NCI-H2196 treated with DMSO at 0.1 percent for 48 hours (cell line): ENCODE measurements at regions not wholly inside any gene's neighbourhood (a gene's known extent, or its start where the extent isn't known, plus 50 kb on each side); places are given as distances from the start of the nearest gene placed in this dataset.
"Not testable (repeated sequence)": the region's sequence is repeated elsewhere in the genome, so short reads cannot be mapped to it uniquely, and the experiment has no call there.

Experiments
- DNase-seq: peaks from one replicate; lab custom pipeline; 2025; ENCODE audit not compliant: unreplicated experiment; lab: John Stamatoyannopoulos, UW

DNA sequence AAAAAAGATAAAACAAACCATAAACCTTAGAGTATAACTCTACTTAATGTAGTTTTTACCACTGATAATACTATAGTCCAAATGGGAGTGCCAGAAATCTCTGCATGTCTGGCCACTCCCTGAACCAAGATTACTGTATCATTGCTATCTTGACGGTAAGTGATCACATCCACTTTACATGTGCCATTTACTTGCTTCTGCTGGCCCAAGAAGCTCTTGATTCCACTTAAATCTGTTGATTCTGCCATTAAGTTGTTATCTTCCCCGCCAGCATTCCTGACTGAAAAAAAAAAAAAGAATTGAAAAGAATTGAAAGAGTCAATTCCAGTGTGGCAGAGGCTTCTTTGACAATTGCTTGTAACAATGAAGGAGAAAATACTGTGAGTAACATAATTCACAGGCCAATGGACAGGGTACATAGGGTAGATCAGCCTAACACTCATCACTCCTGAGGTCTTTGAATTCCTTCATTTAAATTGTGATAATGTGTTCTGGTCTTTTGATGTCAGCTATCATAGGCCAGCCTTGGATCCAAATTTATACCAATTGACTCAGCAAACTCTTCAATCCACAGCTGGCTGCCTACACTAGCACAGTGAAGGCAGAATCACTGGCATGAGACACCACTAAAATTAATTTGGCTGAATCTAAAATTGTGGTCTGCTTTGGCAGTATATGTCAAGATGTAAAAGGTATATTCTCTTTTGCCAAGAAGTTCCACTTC lies 665.2 kb upstream of the FLRT2 start:
- DNase-seq: no peak

DNA sequence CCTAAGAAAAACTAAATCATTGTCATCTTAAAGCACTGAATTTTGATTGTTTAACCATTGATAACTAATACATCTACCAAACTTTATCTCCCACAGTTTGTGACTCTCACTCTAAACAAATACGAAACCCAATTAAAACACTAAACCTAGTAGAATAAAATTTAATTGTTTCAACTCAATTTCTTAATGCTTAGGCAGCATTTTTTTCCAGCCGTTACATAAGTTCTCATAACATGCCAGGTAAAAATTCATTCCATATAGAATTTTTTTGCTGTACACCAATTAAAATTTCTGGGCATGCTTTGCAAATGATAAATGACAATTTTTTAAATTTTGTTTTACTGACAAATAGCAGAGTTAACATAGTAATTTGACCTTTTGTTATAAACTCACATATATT lies 658.2 kb upstream of the FLRT2 start:
- no peak for DNase-seq

DNA sequence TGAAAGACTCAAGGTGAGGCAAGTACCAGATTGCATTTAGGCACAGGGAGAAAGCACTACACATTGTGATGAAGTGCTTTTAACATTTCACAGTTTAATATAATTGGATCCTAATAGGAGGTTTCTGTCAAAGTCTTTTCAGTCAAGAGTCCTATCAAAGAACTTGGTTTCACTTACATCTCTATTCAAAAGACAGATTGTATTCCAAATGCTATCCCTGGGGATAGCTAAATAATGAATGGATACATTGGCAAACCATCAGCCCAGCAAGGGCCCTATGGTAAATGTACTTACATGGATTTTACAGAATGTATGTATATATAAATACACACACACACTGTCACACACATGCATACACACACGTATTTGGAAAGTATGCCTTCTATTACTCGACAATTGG lies 655.5 kb upstream of the FLRT2 start:
- no peak for DNase-seq

DNA sequence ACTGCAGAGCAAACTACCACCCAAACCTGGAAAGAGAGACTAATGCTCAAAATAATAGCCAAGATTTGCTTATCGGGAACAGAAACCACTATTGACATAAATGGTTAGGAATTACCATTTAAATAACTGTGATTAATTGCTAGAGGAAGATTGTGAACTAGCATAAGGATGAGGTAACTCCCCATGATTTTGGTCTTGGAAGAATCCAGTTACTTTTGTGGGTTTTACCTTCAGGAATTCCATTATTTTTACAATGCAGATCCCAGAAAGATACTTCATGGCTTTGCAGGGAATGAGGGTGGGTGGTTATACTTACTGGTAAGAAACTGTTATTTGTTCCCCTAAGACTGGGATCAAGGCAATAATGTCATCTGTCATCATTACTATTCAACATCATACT lies 652.9 kb upstream of the FLRT2 start:
- DNase-seq: no peak

DNA sequence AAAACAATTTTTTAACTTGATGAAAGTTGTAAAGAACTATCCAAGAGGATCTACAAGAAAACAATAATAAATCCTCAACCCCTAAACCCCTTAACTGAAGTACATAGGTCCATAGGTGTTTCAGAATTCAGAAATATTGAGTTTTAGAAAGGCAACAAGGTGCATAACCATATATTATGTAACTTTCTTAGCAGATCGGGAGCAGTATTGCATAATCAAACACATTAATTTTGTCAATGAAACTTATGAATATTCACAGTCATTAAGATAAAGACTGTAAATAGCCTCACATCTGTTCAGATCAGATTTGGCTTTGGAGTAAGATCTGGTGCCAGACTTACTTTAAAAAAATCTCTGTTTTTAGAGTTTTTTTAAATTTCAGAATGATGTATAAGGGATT lies 647.1 kb upstream of the FLRT2 start:
- no peak for DNase-seq

GRCh38 chr14:84885061-84885460 lies 644.9 kb upstream of the FLRT2 start:
- no peak for DNase-seq

GRCh38 chr14:84891404-84891803 lies 638.5 kb upstream of the FLRT2 start:
- DNase-seq: no peak

GRCh38 chr14:84894254-84894653 lies 635.7 kb upstream of the FLRT2 start:
- DNase-seq: no peak

GRCh38 chr14:84922370-84922769 lies 607.6 kb upstream of the FLRT2 start:
- no peak for DNase-seq

GRCh38 chr14:84926656-84927055 lies 603.3 kb upstream of the FLRT2 start:
- no peak for DNase-seq

GRCh38 chr14:84927096-84927827 lies 602.7 kb upstream of the FLRT2 start:
- no peak for DNase-seq

- no peak for DNase-seq
Measured at GRCh38 chr14:84929086-84929485, 600.9 kb upstream of the FLRT2 start.

DNA sequence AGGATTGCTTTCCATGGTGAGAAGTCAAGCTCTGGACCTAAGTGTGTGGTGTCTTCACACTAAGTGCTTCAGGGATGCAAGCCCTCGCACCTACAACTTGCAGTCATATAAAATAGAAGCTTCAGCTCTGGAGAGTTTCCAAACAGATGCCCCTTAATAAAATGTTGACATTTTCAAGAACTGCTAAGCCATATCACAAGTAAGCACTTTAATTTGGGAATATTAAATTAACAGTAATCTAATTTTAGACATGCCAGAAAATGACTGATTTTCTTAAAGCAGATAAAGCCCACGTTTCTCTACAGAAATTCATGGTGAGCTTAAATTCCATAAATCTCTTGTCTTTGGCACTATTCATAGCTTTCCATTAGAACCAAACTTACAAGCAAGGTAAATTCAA lies 600.1 kb upstream of the FLRT2 start:
- no peak for DNase-seq

DNA sequence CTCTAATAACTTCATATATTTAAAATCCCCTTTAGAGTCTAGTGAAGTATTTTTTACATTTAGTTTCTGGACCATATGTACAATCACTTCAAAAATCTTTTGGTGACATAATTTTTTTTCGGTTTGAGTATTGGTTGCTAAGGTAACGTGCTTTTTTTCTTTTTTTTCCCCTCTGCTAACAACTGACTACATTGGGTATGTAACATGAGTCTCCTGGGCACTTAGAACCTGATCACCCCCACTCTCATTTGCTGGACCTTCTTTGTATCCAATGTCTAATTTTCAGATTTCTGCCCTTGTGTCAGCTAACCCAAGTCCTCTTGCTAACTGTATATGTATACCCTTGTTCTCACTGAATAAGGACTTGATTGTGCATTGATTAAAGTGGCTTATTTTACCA lies 592.9 kb upstream of the FLRT2 start:
- DNase-seq: no peak

GRCh38 chr14:84937449-84937848 lies 592.5 kb upstream of the FLRT2 start:
- DNase-seq: no peak

GRCh38 chr14:84944901-84945300 lies 585.0 kb upstream of the FLRT2 start:
- not testable (repeated sequence) for DNase-seq

GRCh38 chr14:84959851-84960520 lies 570.0 kb upstream of the FLRT2 start:
- DNase-seq: no peak

DNA sequence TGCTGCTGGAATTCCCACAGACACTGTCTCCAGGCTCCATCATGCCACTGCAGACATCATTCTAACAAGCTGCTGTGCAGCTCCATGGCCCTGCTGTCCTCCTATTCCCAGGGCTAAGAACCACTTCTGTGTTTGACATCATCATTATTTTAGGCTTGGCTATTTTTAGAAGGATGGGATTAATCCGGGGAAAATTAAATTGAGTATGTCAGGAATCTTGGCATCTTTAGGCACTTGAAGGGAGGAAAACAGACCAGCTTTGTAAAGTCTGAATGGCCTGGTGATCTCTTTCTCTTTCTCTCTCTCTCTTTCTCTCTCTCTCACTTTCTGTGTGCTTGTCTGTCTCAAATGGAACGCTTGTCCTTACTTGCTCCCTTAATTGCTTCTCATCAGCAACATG lies 568.3 kb upstream of the FLRT2 start:
- DNase-seq: no peak

DNA sequence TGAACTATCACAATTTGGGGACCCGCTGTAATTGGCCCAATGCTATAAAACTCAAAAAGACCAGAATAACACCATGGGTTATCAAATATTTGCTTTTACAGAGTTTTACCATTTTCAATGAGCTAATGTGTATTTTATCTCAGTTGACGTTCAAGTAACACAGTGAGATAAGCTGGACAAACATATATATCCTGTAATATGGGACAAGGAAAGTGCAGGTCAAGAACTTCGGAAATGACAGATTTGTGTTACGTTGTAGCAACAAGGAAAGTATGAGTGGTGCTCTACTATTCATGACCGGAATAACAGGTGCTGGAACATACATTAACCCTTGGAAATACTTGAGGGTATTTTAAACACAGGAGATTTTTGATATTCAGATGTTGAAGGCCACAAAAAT lies 566.4 kb upstream of the FLRT2 start:
- DNase-seq: no peak

DNA sequence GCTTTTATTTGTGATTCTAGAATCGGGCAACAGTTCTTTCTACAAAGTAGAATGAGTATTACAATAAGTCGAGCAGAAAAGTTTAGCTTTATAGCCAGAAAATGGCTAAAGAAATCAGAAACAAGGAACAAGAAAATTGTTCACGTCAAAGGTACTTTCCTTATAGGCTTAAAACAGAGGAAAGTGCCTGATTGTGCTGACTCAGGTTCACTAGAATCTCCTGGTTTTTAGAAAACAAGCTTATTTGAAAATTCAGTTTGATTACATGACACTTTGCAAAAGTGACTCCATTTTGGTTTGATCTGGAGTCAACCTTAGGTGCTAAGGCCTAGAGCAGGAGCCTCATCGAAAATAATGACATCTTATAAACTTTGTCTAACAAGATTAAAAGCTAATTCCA lies 564.7 kb upstream of the FLRT2 start:
- no peak for DNase-seq

DNA sequence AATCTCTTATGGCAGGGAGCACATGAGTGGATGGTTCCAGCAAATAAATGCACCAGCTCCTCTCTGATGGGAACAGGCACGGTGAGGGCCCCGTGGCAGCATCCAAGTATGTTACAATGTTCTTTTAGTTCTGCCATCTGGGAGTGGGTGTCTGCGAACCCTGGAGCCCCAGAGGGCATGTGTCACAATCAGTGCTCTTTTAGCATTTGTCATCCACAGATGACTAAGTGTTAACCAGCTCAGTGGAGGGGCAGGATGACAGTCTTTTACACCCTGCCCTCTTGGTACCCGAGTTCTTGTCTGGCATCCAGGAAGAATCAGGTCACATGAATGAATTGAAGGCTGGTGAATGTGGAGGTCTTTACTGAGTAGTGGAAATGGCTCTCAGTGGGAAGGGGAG lies 560.4 kb upstream of the FLRT2 start:
- DNase-seq: no peak

- DNase-seq: no peak
Measured at GRCh38 chr14:84975241-84975902, 554.6 kb upstream of the FLRT2 start.
